ENCODE measurements at regions not wholly inside any gene's neighbourhood (a gene's known extent, or its start where the extent isn't known, plus 50 kb on each side); places are given as distances from the start of the nearest gene placed in this dataset.

GRCh38 chr2:126303113-126303512 is 352.8 kb upstream of the GYPC start:
- no peak for DNase-seq
- Histone ChIP-seq H3K4me1 (ENCODE audit: insufficient read depth) (no peaks in the 10 kb centered on the region), H3K9me3 (no peaks in the 10 kb centered on the region), H3K27me3 (no peaks in the 10 kb centered on the region), H3K27ac (no peak overlapping the region), H3K36me3 (no peaks in the 10 kb centered on the region), H3K4me3 (no peak overlapping the region)
- intact Hi-C loops (cut with DNase I) = no loop called here
- TF ChIP-seq EP300 (IDR thresholded peaks at IDR 0.05) (no peak), CTCF (IDR thresholded peaks at IDR 0.05) (no peak), POLR2A (IDR thresholded peaks at IDR 0.05) (no peak)
- WGBS, 3 donors = 62 to 78% (median 66%) methylated on average over 5 of the region's 5 CpGs

DNA sequence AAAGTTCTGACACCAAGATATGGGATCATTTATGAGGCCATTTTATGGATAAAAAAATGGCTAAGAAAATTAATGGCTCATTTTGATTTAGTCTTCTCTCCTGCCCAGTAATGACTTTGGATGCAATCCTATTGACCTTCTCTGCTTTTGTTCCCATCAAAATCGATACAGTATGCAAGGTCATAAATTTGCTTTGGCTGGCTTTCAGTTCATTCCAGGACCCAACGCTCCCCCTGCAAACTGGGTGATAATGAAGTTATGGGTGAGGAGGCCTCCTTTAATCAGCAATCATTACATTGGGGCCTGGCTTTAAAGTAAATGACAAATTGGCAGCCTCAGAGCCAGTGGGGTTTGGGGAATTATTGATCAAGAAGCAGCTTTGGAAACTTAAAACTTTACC is 351.8 kb upstream of the GYPC start:
- no peak for DNase-seq
- no peak overlapping the region for H3K27ac ChIP-seq
- intact Hi-C loops (cut with DNase I) = no loop called here
- 23 to 25% (median 23%) methylated on average over 2 of the region's 2 CpGs for WGBS, 3 donors
- H3K27me3 ChIP-seq = no peaks in the 10 kb centered on the region
- no peaks in the 10 kb centered on the region for H3K9me3 ChIP-seq
- no peaks in the 10 kb centered on the region for H3K4me1 ChIP-seq (ENCODE audit: insufficient read depth)
- TF ChIP-seq CTCF (IDR thresholded peaks at IDR 0.05) (no peak), POLR2A (IDR thresholded peaks at IDR 0.05) (no peak), EP300 (IDR thresholded peaks at IDR 0.05) (no peak)
- H3K4me3 ChIP-seq = no peak overlapping the region
- no peaks in the 10 kb centered on the region for H3K36me3 ChIP-seq

DNA sequence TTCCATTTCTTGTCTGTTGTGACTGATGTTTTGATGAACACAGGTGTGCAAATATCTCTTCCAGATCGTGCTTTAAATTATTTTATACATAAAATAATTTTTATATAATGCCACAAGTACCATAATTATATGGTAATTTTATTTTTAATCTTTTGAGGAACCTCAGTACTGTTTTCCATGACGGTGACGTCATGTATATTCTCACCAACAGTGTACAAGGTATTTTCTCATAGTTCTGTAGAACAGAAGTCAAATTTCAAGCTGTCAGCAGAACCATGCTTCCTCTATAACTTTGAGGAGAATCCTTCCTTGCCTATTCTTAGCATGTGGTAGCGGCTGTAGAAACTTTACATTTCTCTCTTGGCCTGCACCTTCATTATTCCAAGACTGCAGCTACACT is 349.4 kb upstream of the GYPC start:
- no peaks in the 10 kb centered on the region for H3K27me3 ChIP-seq
- intact Hi-C loops (cut with DNase I) = no loop called here
- TF ChIP-seq EP300 (IDR thresholded peaks at IDR 0.05) = no peak
- TF ChIP-seq POLR2A (IDR thresholded peaks at IDR 0.05) = no peak
- TF ChIP-seq CTCF (IDR thresholded peaks at IDR 0.05) = no peak
- no peaks in the 10 kb centered on the region for H3K9me3 ChIP-seq
- H3K4me3 ChIP-seq = no peak overlapping the region
- no peaks in the 10 kb centered on the region for H3K36me3 ChIP-seq
- 89 to 95% (median 89%) methylated on average over 4 of the region's 4 CpGs for WGBS, 3 donors
- H3K4me1 ChIP-seq (ENCODE audit: insufficient read depth) = no peaks in the 10 kb centered on the region
- H3K27ac ChIP-seq = no peak overlapping the region
- DNase-seq = no peak

DNA sequence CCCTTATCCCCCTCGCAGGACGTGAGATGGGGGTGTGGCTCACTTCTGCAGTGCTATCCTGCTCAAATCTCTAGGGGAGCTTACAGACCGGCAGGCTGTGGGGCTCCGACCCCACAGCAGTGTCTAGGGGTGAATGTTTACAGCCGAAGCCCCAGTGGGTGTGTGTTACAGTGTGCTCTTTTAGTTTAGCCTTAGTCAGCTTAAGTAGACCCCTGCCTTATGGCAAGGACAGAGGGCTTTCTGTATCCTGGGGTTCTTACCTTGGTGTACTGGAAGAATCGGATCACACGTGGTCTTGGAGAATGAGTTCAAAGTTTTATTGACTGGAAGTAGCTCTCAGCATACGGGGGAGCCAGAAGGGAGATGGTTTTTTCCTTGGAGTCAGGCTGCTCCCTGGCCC is 348.2 kb upstream of the GYPC start:
- Histone ChIP-seq H3K27me3 (no peaks in the 10 kb centered on the region), H3K4me3 (no peak overlapping the region), H3K9me3 (no peaks in the 10 kb centered on the region), H3K36me3 (no peaks in the 10 kb centered on the region), H3K4me1 (ENCODE audit: insufficient read depth) (no peaks in the 10 kb centered on the region), H3K27ac (no peak overlapping the region)
- 58 to 67% (median 62%) methylated on average over 8 of the region's 8 CpGs for WGBS, 3 donors
- DNase-seq = no peak
- intact Hi-C loops (cut with DNase I) = no loop called here
- no peak for TF ChIP-seq POLR2A (IDR thresholded peaks at IDR 0.05)
- no peak for TF ChIP-seq CTCF (IDR thresholded peaks at IDR 0.05)
- no peak for TF ChIP-seq EP300 (IDR thresholded peaks at IDR 0.05)

DNA sequence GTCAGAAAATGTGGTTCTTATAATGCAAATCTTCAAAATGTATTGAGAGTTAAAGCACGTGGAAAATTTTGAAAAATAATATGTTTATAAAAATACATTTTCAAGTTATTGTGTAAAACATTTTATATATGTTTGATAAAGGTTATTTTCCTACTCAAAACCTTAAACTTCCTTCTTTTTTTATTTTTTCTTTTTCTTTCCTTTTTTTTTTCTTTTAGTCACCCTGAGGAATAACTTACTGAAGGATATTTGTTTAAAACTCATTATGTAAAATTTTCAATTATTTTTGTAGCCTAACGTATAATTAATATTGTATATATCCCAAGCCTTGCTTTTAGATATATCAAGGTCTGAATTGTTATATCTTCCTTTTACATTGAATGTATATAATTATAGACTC is 346.8 kb upstream of the GYPC start:
- no peak for DNase-seq
- intact Hi-C loops (cut with DNase I) = no loop called here
- 78 to 88% (median 84%) methylated on average over 2 of the region's 2 CpGs for WGBS, 3 donors
- H3K4me3 ChIP-seq = no peak overlapping the region
- no peaks in the 10 kb centered on the region for H3K36me3 ChIP-seq
- no peaks in the 10 kb centered on the region for H3K4me1 ChIP-seq (ENCODE audit: insufficient read depth)
- H3K27me3 ChIP-seq = no peaks in the 10 kb centered on the region
- no peak overlapping the region for H3K27ac ChIP-seq
- TF ChIP-seq EP300 (IDR thresholded peaks at IDR 0.05) = no peak
- TF ChIP-seq CTCF (IDR thresholded peaks at IDR 0.05) = no peak
- TF ChIP-seq POLR2A (IDR thresholded peaks at IDR 0.05) = no peak
- H3K9me3 ChIP-seq = no peaks in the 10 kb centered on the region
